NT2/D1 (cell line): ENCODE measurements at regions not wholly inside any gene's neighbourhood (a gene's known extent, or its start where the extent isn't known, plus 50 kb on each side); places are given as distances from the start of the nearest gene placed in this dataset.

ENCODE experiments used
- DNase-seq: peaks from one replicate; pipeline ENCODE4 v3.0.0-alpha.2; 2011; ENCODE audit warnings: low read depth, low spot score
- H3K27me3 ChIP-seq: 2 replicates; pipeline ENCODE4 v1.6.0; 2011; ENCODE audit warnings: mild to moderate bottlenecking; ENCODE audit not compliant: insufficient read length, insufficient read depth
- H3K36me3 ChIP-seq: 2 replicates; pipeline ENCODE4 v1.6.1; 2011; ENCODE audit warnings: mild to moderate bottlenecking, low read length, mixed read lengths; ENCODE audit not compliant: insufficient read depth, insufficient read length
- H3K4me1 ChIP-seq: 2 replicates; pipeline ENCODE4 v1.5.1; 2011; ENCODE audit not compliant: insufficient read depth, insufficient read length
- H3K4me3 ChIP-seq: 2 replicates; pipeline ENCODE4 v1.5.1; 2011; ENCODE audit warnings: low read depth; ENCODE audit not compliant: insufficient read length
- H3K9ac ChIP-seq: 2 replicates; pipeline ENCODE4 v1.6.0; 2011; ENCODE audit warnings: low read depth; ENCODE audit not compliant: insufficient read length
- H3K9me3 ChIP-seq: 2 replicates; pipeline ENCODE4 v1.5.1; 2011; ENCODE audit warnings: mild to moderate bottlenecking, low read length; ENCODE audit not compliant: insufficient read depth
- SUZ12 ChIP-seq: IDR thresholded peaks from 2 replicates; pipeline ENCODE4 v1.6.1; 2011; ENCODE audit not compliant: insufficient read length, insufficient read depth; ENCODE audit errors: extremely low read depth
- YY1 ChIP-seq: IDR thresholded peaks from 2 replicates; pipeline ENCODE4 v1.6.1; 2011; ENCODE audit not compliant: insufficient read length, insufficient read depth
- ZNF274 ChIP-seq: IDR thresholded peaks from 2 replicates; pipeline ENCODE4 v1.6.1; 2011; ENCODE audit warnings: mild to moderate bottlenecking, low read depth, low read length

- TF ChIP-seq SUZ12 (no peak), ZNF274 (no peak), YY1 (no peak)
- DNase-seq = no peak
- H3K9ac ChIP-seq = no peak overlapping the region
- no peak overlapping the region for H3K4me3 ChIP-seq
- H3K9me3 ChIP-seq = no peaks in the 10 kb centered on the region
- no peaks in the 10 kb centered on the region for H3K36me3 ChIP-seq
- H3K4me1 ChIP-seq = no peaks in the 10 kb centered on the region
- H3K27me3 ChIP-seq = no peaks in the 10 kb centered on the region
These were observed 379.1 kb downstream of the SLITRK6 start for GRCh38 chr13:85420136-85420535.

- no peaks in the 10 kb centered on the region for H3K4me1 ChIP-seq
- no peak for DNase-seq
- H3K36me3 ChIP-seq = no peaks in the 10 kb centered on the region
- no peak overlapping the region for H3K4me3 ChIP-seq
- no peaks in the 10 kb centered on the region for H3K9me3 ChIP-seq
- H3K9ac ChIP-seq = no peak overlapping the region
- TF ChIP-seq SUZ12 (no peak), ZNF274 (no peak), YY1 (no peak)
- no peaks in the 10 kb centered on the region for H3K27me3 ChIP-seq
These were observed 379.6 kb downstream of the SLITRK6 start for GRCh38 chr13:85419611-85420010.

- no peaks in the 10 kb centered on the region for H3K36me3 ChIP-seq
- DNase-seq = no peak
- no peak for TF ChIP-seq ZNF274
- no peak for TF ChIP-seq SUZ12
- no peak for TF ChIP-seq YY1
These were observed 381.4 kb downstream of the SLITRK6 start for GRCh38 chr13:85417807-85418206.

GRCh38 chr13:85413664-85414063, 385.6 kb downstream of the SLITRK6 start:
- no peaks in the 10 kb centered on the region for H3K27me3 ChIP-seq
- DNase-seq = no peak
- H3K36me3 ChIP-seq = no peaks in the 10 kb centered on the region
- H3K9me3 ChIP-seq = no peaks in the 10 kb centered on the region
- H3K4me1 ChIP-seq = no peaks in the 10 kb centered on the region
- no peak overlapping the region for H3K9ac ChIP-seq
- TF ChIP-seq ZNF274 (no peak), YY1 (no peak), SUZ12 (no peak)
- no peak overlapping the region for H3K4me3 ChIP-seq

More at GRCh38 chr13:85417807-85418206, 381.4 kb downstream of the SLITRK6 start:
- no peaks in the 10 kb centered on the region for H3K9me3 ChIP-seq
- no peak overlapping the region for H3K4me3 ChIP-seq
- H3K27me3 ChIP-seq = no peaks in the 10 kb centered on the region
- H3K4me1 ChIP-seq = no peaks in the 10 kb centered on the region
- no peak overlapping the region for H3K9ac ChIP-seq

- Histone ChIP-seq H3K4me3 (no peak overlapping the region), H3K36me3 (no peaks in the 10 kb centered on the region), H3K9me3 (no peaks in the 10 kb centered on the region), H3K27me3 (no peaks in the 10 kb centered on the region), H3K9ac (no peak overlapping the region), H3K4me1 (no peaks in the 10 kb centered on the region)
- no peak for TF ChIP-seq ZNF274
- TF ChIP-seq YY1 = no peak
- TF ChIP-seq SUZ12 = no peak
- no peak for DNase-seq
These were observed 386.8 kb downstream of the SLITRK6 start for GRCh38 chr13:85412448-85412847.

GRCh38 chr13:85411591-85411990, 387.6 kb downstream of the SLITRK6 start:
- H3K4me1 ChIP-seq = no peaks in the 10 kb centered on the region
- no peak overlapping the region for H3K4me3 ChIP-seq
- no peaks in the 10 kb centered on the region for H3K9me3 ChIP-seq
- no peak for DNase-seq
- H3K27me3 ChIP-seq = no peaks in the 10 kb centered on the region
- no peaks in the 10 kb centered on the region for H3K36me3 ChIP-seq
- TF ChIP-seq YY1 (no peak), SUZ12 (no peak), ZNF274 (no peak)
- no peak overlapping the region for H3K9ac ChIP-seq

DNA sequence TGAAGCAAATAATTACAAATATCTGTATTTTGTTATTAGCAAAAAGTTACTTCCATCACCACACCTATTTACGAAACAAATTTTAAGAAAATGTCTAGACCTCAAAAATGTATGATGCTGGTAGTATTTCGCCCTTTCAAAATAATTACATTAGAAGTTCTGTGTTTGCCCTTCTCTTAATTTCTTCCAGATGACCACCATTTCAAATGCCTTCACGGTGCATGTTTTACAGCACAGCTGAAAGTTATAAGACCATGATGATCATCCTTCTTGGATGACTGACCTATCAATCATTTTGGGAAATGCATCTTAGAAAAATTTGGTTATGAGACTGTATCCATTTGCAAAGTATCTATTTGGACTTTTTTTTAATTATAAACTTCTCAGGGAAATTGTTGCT, 390.8 kb downstream of the SLITRK6 start:
- DNase-seq = no peak
- no peaks in the 10 kb centered on the region for H3K4me1 ChIP-seq
- no peaks in the 10 kb centered on the region for H3K9me3 ChIP-seq
- no peak overlapping the region for H3K9ac ChIP-seq
- H3K4me3 ChIP-seq = no peak overlapping the region
- TF ChIP-seq SUZ12 (no peak), YY1 (no peak), ZNF274 (no peak)
- H3K27me3 ChIP-seq = no peaks in the 10 kb centered on the region
- no peaks in the 10 kb centered on the region for H3K36me3 ChIP-seq
